ENCODE measurements at regions not wholly inside any gene's neighbourhood (a gene's known extent, or its start where the extent isn't known, plus 50 kb on each side); places are given as distances from the start of the nearest gene placed in this dataset.

- H3K9me3 Mint-ChIP-seq, result peaks cover 14% of the 10 kb centered on the region
- no peak for TF ChIP-seq CTCF (conservative IDR thresholded peaks at IDR 0.05)
- DNase-seq (ENCODE audit: low read depth, low spot score), result no peak
- H3K27ac Mint-ChIP-seq (ENCODE audit: unreplicated experiment), result no peak overlapping the region
- no peak overlapping the region for H3K4me3 Mint-ChIP-seq
- H3K36me3 Mint-ChIP-seq (ENCODE audit: low read depth), result no peaks in the 10 kb centered on the region
- no peaks in the 10 kb centered on the region for H3K4me1 Mint-ChIP-seq
- H3K27me3 Mint-ChIP-seq (ENCODE audit: low read depth), result no peaks in the 10 kb centered on the region
Observed at GRCh38 chrX:121585626-121586025, 538.2 kb downstream of the GLUD2 start.

GRCh38 chrX:121592884-121593283 lies 545.5 kb downstream of the GLUD2 start:
- DNase-seq (ENCODE audit: low read depth, low spot score), result no peak
- no peaks in the 10 kb centered on the region for H3K27me3 Mint-ChIP-seq (ENCODE audit: low read depth)
- no peaks in the 10 kb centered on the region for H3K4me1 Mint-ChIP-seq
- H3K27ac Mint-ChIP-seq (ENCODE audit: unreplicated experiment), result no peak overlapping the region
- H3K9me3 Mint-ChIP-seq, result peaks cover 10% of the 10 kb centered on the region
- H3K4me3 Mint-ChIP-seq, result no peak overlapping the region
- no peaks in the 10 kb centered on the region for H3K36me3 Mint-ChIP-seq (ENCODE audit: low read depth)
- TF ChIP-seq CTCF (conservative IDR thresholded peaks at IDR 0.05), result no peak

GRCh38 chrX:121598356-121598755 lies 550.9 kb downstream of the GLUD2 start:
- no peak overlapping the region for H3K27ac Mint-ChIP-seq (ENCODE audit: unreplicated experiment)
- no peaks in the 10 kb centered on the region for H3K27me3 Mint-ChIP-seq (ENCODE audit: low read depth)
- H3K4me1 Mint-ChIP-seq, result no peaks in the 10 kb centered on the region
- DNase-seq (ENCODE audit: low read depth, low spot score), result no peak
- no peak overlapping the region for H3K4me3 Mint-ChIP-seq
- TF ChIP-seq CTCF (conservative IDR thresholded peaks at IDR 0.05), result no peak
- no peaks in the 10 kb centered on the region for H3K36me3 Mint-ChIP-seq (ENCODE audit: low read depth)
- peaks cover 14% of the 10 kb centered on the region for H3K9me3 Mint-ChIP-seq

- Mint-ChIP-seq H3K9me3 (peaks cover 13% of the 10 kb centered on the region), H3K36me3 (ENCODE audit: low read depth) (no peaks in the 10 kb centered on the region), H3K4me3 (no peak overlapping the region), H3K27ac (ENCODE audit: unreplicated experiment) (no peak overlapping the region), H3K4me1 (no peaks in the 10 kb centered on the region), H3K27me3 (ENCODE audit: low read depth) (no peaks in the 10 kb centered on the region)
- DNase-seq (ENCODE audit: low read depth, low spot score), result no peak
- TF ChIP-seq CTCF (conservative IDR thresholded peaks at IDR 0.05), result no peak
Observed at GRCh38 chrX:121635141-121635540, 587.7 kb downstream of the GLUD2 start.

GRCh38 chrX:121639781-121640180 lies 592.4 kb downstream of the GLUD2 start:
- Mint-ChIP-seq H3K9me3 (peaks cover 3% of the 10 kb centered on the region), H3K36me3 (ENCODE audit: low read depth) (no peaks in the 10 kb centered on the region), H3K4me1 (peaks cover 4% of the 10 kb centered on the region), H3K27me3 (ENCODE audit: low read depth) (no peaks in the 10 kb centered on the region), H3K27ac (ENCODE audit: unreplicated experiment) (no peak overlapping the region), H3K4me3 (no peak overlapping the region)
- DNase-seq (ENCODE audit: low read depth, low spot score), result no peak
- no peak for TF ChIP-seq CTCF (conservative IDR thresholded peaks at IDR 0.05)

GRCh38 chrX:121641560-121641959 lies 594.1 kb downstream of the GLUD2 start:
- H3K4me1 Mint-ChIP-seq, result peaks cover 4% of the 10 kb centered on the region
- H3K9me3 Mint-ChIP-seq, result peaks cover 3% of the 10 kb centered on the region
- H3K4me3 Mint-ChIP-seq, result no peak overlapping the region
- no peaks in the 10 kb centered on the region for H3K27me3 Mint-ChIP-seq (ENCODE audit: low read depth)
- no peak for TF ChIP-seq CTCF (conservative IDR thresholded peaks at IDR 0.05)
- no peaks in the 10 kb centered on the region for H3K36me3 Mint-ChIP-seq (ENCODE audit: low read depth)
- no peak overlapping the region for H3K27ac Mint-ChIP-seq (ENCODE audit: unreplicated experiment)
- DNase-seq (ENCODE audit: low read depth, low spot score), result no peak

Data from neural crest cell (in vitro differentiated cells).